Naive thymus-derived CD4-positive, alpha-beta T cell (primary cell): ENCODE measurements at regions not wholly inside any gene's neighbourhood (a gene's known extent, or its start where the extent isn't known, plus 50 kb on each side); places are given as distances from the start of the nearest gene placed in this dataset.

Source experiments
- ATAC-seq: fragments of 150-1000 bp; cut with Tn5 transposase; 2 replicates; pipeline ENCODE4 v1.10.0; 2021; ENCODE audit warnings: mild to moderate bottlenecking, moderate library complexity
- CTCF ChIA-PET: fragments of 350-600 bp; sonication (Branson Sonifier 250); formaldehyde crosslinking; loops from one replicate; lab custom pipeline; 2021; ENCODE audit warnings: antibody characterized with exemption; lab: Charles Lee
- POLR2A ChIA-PET: fragments of 350-600 bp; sonication (Branson Sonifier 250); formaldehyde crosslinking; loops from one replicate; lab custom pipeline; 2021; ENCODE audit warnings: antibody characterized with exemption, inconsistent platforms; lab: Charles Lee
- DNase-seq, 9 donors: peaks; one replicate each; pipeline versions ENCODE4 v3.0.0 to v3.0.0-alpha.2; 2020 to 2022; ENCODE audit warnings: mixed read lengths in 1 of 9
- H3K27ac ChIP-seq: one replicate; pipeline ENCODE4 v1.7.0; 2013; ENCODE audit warnings: mild to moderate bottlenecking, low read depth, low read length, moderate library complexity
- H3K27me3 ChIP-seq, 2 donors: one replicate each; pipeline ENCODE4 v1.7.0; 2013; ENCODE audit warnings: low read length in 2 of 2, mild to moderate bottlenecking in 2 of 2, moderate library complexity in 2 of 2; ENCODE audit not compliant: control insufficient read depth in 2 of 2, insufficient read depth in 2 of 2
- H3K36me3 ChIP-seq, 3 experiments: 1 replicate in 2 of 3; 2 replicates in 1 of 3; pipeline ENCODE4 v1.7.0; 2013; ENCODE audit warnings: low read length in 3 of 3, mild to moderate bottlenecking in 3 of 3, moderate library complexity in 1 of 3; ENCODE audit not compliant: insufficient read depth in 3 of 3, control insufficient read depth in 2 of 3
- H3K4me1 ChIP-seq, 2 donors: one replicate each; pipeline ENCODE4 v1.7.0; 2013; ENCODE audit warnings: low read length in 2 of 2, mild to moderate bottlenecking in 2 of 2, moderate library complexity in 1 of 2; ENCODE audit not compliant: control insufficient read depth in 2 of 2, insufficient read depth in 2 of 2
- H3K4me3 ChIP-seq: 2 replicates; pipeline ENCODE4 v1.7.0; 2013; ENCODE audit warnings: mild to moderate bottlenecking, low read length
- H3K9me3 ChIP-seq, 3 experiments: 1 replicate in 2 of 3; 2 replicates in 1 of 3; pipeline ENCODE4 v1.7.0; 2013; ENCODE audit warnings: low read length in 3 of 3; ENCODE audit not compliant: control insufficient read depth in 2 of 3
- H3K27ac Mint-ChIP-seq, 9 donors: one replicate each; pipeline ENCODE4 v1.8.0; 2020 to 2022; ENCODE audit warnings: mixed read lengths in 9 of 9, mild to moderate bottlenecking in 8 of 9, moderate library complexity in 5 of 9, inconsistent platforms in 2 of 9
- H3K27me3 Mint-ChIP-seq, 5 donors: one replicate each; pipeline ENCODE4 v1.8.0; 2021 to 2022; ENCODE audit warnings: mixed read lengths in 5 of 5, mild to moderate bottlenecking in 1 of 5
- H3K36me3 Mint-ChIP-seq, 5 donors: one replicate each; pipeline ENCODE4 v1.8.0; 2020 to 2022; ENCODE audit warnings: mixed read lengths in 5 of 5, mild to moderate bottlenecking in 3 of 5, inconsistent platforms in 1 of 5
- H3K4me1 Mint-ChIP-seq, 7 donors: one replicate each; pipeline ENCODE4 v1.8.0; 2020 to 2022; ENCODE audit warnings: mixed read lengths in 7 of 7, mild to moderate bottlenecking in 3 of 7, inconsistent platforms in 1 of 7
- H3K4me3 Mint-ChIP-seq, 10 donors: one replicate each; pipeline ENCODE4 v1.8.0; 2020 to 2022; ENCODE audit warnings: mild to moderate bottlenecking in 10 of 10, mixed read lengths in 10 of 10, moderate library complexity in 6 of 10, inconsistent platforms in 2 of 10
- H3K9me3 Mint-ChIP-seq, 11 donors: one replicate each; pipeline ENCODE4 v1.8.0; 2020 to 2022; ENCODE audit warnings: mixed read lengths in 11 of 11, mild to moderate bottlenecking in 4 of 11, inconsistent platforms in 1 of 11, moderate library complexity in 1 of 11
- intact Hi-C, 2 donors: fragments of 100-400 bp; cut with micrococcal nuclease; formaldehyde crosslinking; loops; one replicate each; pipeline ENCODE4 v1.15.1; 2023

DNA sequence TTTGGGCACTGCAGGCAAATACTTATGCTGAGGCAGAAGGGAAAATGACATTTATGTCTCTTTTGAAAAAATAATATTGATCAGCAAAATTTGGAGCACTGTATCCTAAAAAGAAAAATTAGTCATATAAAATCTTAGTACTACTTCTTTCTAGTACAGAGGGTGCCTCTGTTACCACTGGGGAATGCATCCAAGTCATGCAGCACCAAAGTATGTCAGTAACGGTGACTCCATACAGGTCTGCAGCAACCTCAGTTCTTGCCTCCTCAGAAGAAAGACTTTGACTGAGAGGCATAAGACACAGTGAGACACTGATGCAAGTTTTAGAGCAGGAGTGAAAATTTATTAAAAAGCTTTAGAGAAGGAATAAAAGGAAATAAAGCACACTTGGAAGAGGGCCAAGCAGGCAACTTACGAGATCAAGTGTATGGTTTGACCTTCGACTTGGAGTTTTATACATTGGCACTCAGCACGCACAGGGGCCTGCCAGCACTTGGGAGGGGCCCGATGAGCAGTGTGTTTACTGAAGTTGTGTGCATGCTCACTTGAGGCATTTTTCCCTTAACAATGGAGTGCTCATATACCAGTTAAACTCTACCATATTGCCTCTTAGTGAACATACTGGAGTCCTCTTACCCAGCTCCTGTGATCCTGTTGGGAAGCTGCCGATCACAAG, 1244.8 kb downstream of the EPHA7 start:
- no peak for ATAC-seq
- intact Hi-C loops, result no loop called here
- Mint-ChIP-seq H3K4me3 (no peak overlapping the region), H3K27me3 (no peaks in the 10 kb centered on the region), H3K36me3 (no peaks in the 10 kb centered on the region), H3K27ac (no peak overlapping the region), H3K9me3 (peaks cover 0 to 13% (median 4%) of the 10 kb centered on the region in 11 donors), H3K4me1 (no peaks in the 10 kb centered on the region)
- no peak for DNase-seq
- CTCF ChIA-PET, result no interaction called here
- no peak overlapping the region for H3K4me3 ChIP-seq
- no peaks in the 10 kb centered on the region for H3K27me3 ChIP-seq
- POLR2A ChIA-PET, result no interaction called here
- H3K9me3 ChIP-seq, result no peaks in the 10 kb centered on the region
- H3K36me3 ChIP-seq, result no peaks in the 10 kb centered on the region
- H3K27ac ChIP-seq, result no peak overlapping the region
- no peaks in the 10 kb centered on the region for H3K4me1 ChIP-seq

DNA sequence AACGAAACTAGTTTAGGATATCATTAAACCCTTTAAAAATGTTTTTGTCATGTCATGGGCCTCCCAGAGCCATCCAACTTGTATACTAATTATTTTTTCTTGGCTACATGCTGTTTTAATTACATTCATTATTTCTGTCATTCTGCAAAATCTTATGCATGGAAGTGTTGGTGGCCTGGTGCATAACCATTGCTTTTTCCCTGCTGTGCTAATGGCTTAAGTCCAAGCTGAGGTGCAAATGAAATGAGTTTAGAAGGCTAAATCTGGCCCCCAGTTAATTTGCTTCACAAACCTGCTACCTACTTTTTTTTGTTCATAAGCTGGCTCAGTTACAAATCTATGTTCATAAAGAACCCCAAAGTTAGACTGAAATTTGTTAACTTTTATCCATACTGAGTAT, 1249.9 kb downstream of the EPHA7 start:
- Histone ChIP-seq H3K36me3 (no peaks in the 10 kb centered on the region), H3K4me1 (no peaks in the 10 kb centered on the region), H3K27ac (no peak overlapping the region), H3K9me3 (no peaks in the 10 kb centered on the region), H3K27me3 (no peaks in the 10 kb centered on the region), H3K4me3 (no peak overlapping the region)
- H3K36me3 Mint-ChIP-seq, result no peaks in the 10 kb centered on the region
- no peak overlapping the region for H3K4me3 Mint-ChIP-seq
- H3K27ac Mint-ChIP-seq, result no peak overlapping the region
- DNase-seq, result no peak
- no peaks in the 10 kb centered on the region for H3K27me3 Mint-ChIP-seq
- intact Hi-C loops, result no loop called here
- ATAC-seq, result no peak
- CTCF ChIA-PET, result no interaction called here
- H3K4me1 Mint-ChIP-seq, result no peaks in the 10 kb centered on the region
- POLR2A ChIA-PET, result no interaction called here
- peaks cover 0 to 24% (median 2%) of the 10 kb centered on the region in 11 donors for H3K9me3 Mint-ChIP-seq

GRCh38 chr6:92166666-92167065, 1252.7 kb downstream of the EPHA7 start:
- CTCF ChIA-PET, result no interaction called here

GRCh38 chr6:92161953-92162352, 1257.4 kb downstream of the EPHA7 start:
- Mint-ChIP-seq H3K4me1 (no peaks in the 10 kb centered on the region), H3K27me3 (no peaks in the 10 kb centered on the region), H3K4me3 (no peak overlapping the region), H3K36me3 (no peaks in the 10 kb centered on the region), H3K27ac (no peak overlapping the region), H3K9me3 (peaks cover 0 to 22% (median 2%) of the 10 kb centered on the region in 11 donors)
- POLR2A ChIA-PET, result no interaction called here
- DNase-seq, result no peak
- intact Hi-C loops, result no loop called here
- Histone ChIP-seq H3K4me1 (no peaks in the 10 kb centered on the region), H3K36me3 (no peaks in the 10 kb centered on the region), H3K4me3 (no peak overlapping the region), H3K27ac (no peak overlapping the region), H3K9me3 (no peaks in the 10 kb centered on the region), H3K27me3 (no peaks in the 10 kb centered on the region)
- CTCF ChIA-PET, result no interaction called here
- ATAC-seq, result no peak

More at GRCh38 chr6:92166666-92167065, 1252.7 kb downstream of the EPHA7 start:
- POLR2A ChIA-PET, result no interaction called here
- Mint-ChIP-seq H3K27me3 (no peaks in the 10 kb centered on the region), H3K4me1 (no peaks in the 10 kb centered on the region), H3K4me3 (no peak overlapping the region), H3K9me3 (peaks cover 0 to 23% (median 2%) of the 10 kb centered on the region in 11 donors), H3K27ac (no peak overlapping the region), H3K36me3 (no peaks in the 10 kb centered on the region)
- ATAC-seq, result no peak
- intact Hi-C loops, result no loop called here
- no peak overlapping the region for H3K27ac ChIP-seq
- no peaks in the 10 kb centered on the region for H3K9me3 ChIP-seq
- no peak overlapping the region for H3K4me3 ChIP-seq
- DNase-seq, result no peak
- no peaks in the 10 kb centered on the region for H3K27me3 ChIP-seq
- H3K36me3 ChIP-seq, result no peaks in the 10 kb centered on the region
- H3K4me1 ChIP-seq, result no peaks in the 10 kb centered on the region

GRCh38 chr6:92160226-92160625, 1259.1 kb downstream of the EPHA7 start:
- POLR2A ChIA-PET, result no interaction called here
- H3K4me3 ChIP-seq, result no peak overlapping the region
- H3K27me3 Mint-ChIP-seq, result no peaks in the 10 kb centered on the region

DNA sequence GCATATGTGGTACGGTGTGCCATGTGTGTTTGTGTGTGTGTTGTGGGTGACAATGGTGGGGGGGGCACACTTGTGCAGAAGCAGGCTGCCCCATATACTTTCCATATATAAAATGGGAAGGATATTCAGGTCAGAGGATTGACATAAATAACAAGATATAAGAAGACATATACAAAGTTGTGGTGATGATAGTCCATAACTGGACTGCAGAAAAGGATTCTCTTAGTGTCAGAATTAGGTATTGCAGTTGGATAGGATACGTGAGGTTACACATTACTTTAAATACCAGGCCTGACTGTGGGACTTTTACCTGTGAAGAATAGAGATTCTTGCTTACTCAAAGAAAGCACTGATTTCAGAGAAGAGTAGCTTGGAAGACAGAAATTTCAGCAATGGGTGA, 1260.3 kb downstream of the EPHA7 start:
- H3K4me3 ChIP-seq, result no peak overlapping the region
- no peaks in the 10 kb centered on the region for H3K9me3 ChIP-seq
- H3K4me1 Mint-ChIP-seq, result no peaks in the 10 kb centered on the region
- no peak overlapping the region for H3K27ac ChIP-seq
- no peak for DNase-seq
- no peak for ATAC-seq
- CTCF ChIA-PET, result interaction anchor here (0.6 kb wide), 1 partner anchor 73 kb away, joined by 3 read pairs; no protein-coding TSS in a partner anchor
- H3K4me1 ChIP-seq, result no peaks in the 10 kb centered on the region
- no peak overlapping the region for H3K27ac Mint-ChIP-seq
- intact Hi-C loops, result no loop called here
- H3K27me3 Mint-ChIP-seq, result no peaks in the 10 kb centered on the region
- POLR2A ChIA-PET, result no interaction called here
- H3K36me3 ChIP-seq, result no peaks in the 10 kb centered on the region
- no peak overlapping the region for H3K4me3 Mint-ChIP-seq
- H3K9me3 Mint-ChIP-seq, result peaks cover 0 to 11% (median 2%) of the 10 kb centered on the region in 11 donors
- no peaks in the 10 kb centered on the region for H3K36me3 Mint-ChIP-seq
- no peaks in the 10 kb centered on the region for H3K27me3 ChIP-seq

More at GRCh38 chr6:92160226-92160625, 1259.1 kb downstream of the EPHA7 start:
- no peak overlapping the region for H3K4me3 Mint-ChIP-seq
- no peaks in the 10 kb centered on the region for H3K36me3 Mint-ChIP-seq
- H3K9me3 ChIP-seq, result no peaks in the 10 kb centered on the region
- H3K9me3 Mint-ChIP-seq, result peaks cover 0 to 18% (median 2%) of the 10 kb centered on the region in 11 donors
- DNase-seq (no peak), ATAC-seq (no peak)
- no peak overlapping the region for H3K27ac ChIP-seq
- CTCF ChIA-PET, result no interaction called here
- no peaks in the 10 kb centered on the region for H3K4me1 ChIP-seq
- no peaks in the 10 kb centered on the region for H3K4me1 Mint-ChIP-seq
- H3K27ac Mint-ChIP-seq, result no peak overlapping the region
- intact Hi-C loops, result no loop called here
- H3K27me3 ChIP-seq, result no peaks in the 10 kb centered on the region
- no peaks in the 10 kb centered on the region for H3K36me3 ChIP-seq

DNA sequence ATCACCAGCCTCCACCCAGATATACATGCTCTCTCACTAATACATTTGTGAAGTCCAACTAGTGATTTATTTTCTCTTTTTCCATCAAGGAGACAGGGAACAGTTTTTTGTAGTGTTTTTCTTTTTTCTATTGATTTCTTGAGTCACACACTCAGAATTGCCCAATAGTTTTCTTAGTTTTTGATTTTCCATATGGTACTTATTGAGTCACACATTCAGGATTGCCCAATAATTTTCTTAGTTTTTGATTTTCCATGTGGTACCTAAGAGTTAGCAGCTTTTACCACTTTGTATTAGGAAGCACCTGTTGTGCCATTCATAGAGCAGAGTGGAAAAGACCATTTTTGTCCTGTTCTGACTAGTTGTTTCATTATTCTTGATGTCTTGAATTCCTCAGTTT, 1268.8 kb downstream of the EPHA7 start:
- no peaks in the 10 kb centered on the region for H3K27me3 ChIP-seq
- ChIA-PET CTCF (no interaction called here), POLR2A (no interaction called here)
- Mint-ChIP-seq H3K9me3 (peaks cover 0 to 9% (median 0%) of the 10 kb centered on the region in 11 donors), H3K4me3 (no peak overlapping the region), H3K27ac (no peak overlapping the region), H3K27me3 (no peaks in the 10 kb centered on the region), H3K36me3 (no peaks in the 10 kb centered on the region), H3K4me1 (no peaks in the 10 kb centered on the region)
- DNase-seq (no peak), ATAC-seq (no peak)
- H3K36me3 ChIP-seq, result no peaks in the 10 kb centered on the region
- no peaks in the 10 kb centered on the region for H3K4me1 ChIP-seq
- H3K4me3 ChIP-seq, result no peak overlapping the region
- no peak overlapping the region for H3K27ac ChIP-seq
- intact Hi-C loops, result no loop called here
- no peaks in the 10 kb centered on the region for H3K9me3 ChIP-seq
